A549 (cell line): ENCODE measurements at regions not wholly inside any gene's neighbourhood (a gene's known extent, or its start where the extent isn't known, plus 50 kb on each side); places are given as distances from the start of the nearest gene placed in this dataset.

Experiments used
- CHD4 ChIP-seq: fragments of 200-600 bp; sonication (generic); IDR thresholded peaks from 2 replicates; pipeline ENCODE4 v1.6.1; 2016; ENCODE audit warnings: antibody characterized with exemption, mild to moderate bottlenecking, borderline replicate concordance
- EP300 ChIP-seq, 2 experiments: fragments of >200 bp; sonication (Bioruptor Twin); formaldehyde crosslinking; IDR thresholded peaks; 2 replicates in 1 of 2; 3 replicates in 1 of 2; pipeline ENCODE4 v1.6.1; 2016 to 2017
- FOSL2 ChIP-seq, 2 experiments: fragments of 450-650 bp in 1 of 2; fragments of >200 bp in 1 of 2; sonication (Bioruptor Twin) in 1 of 2; formaldehyde crosslinking; IDR thresholded peaks; 2 replicates each; pipeline versions ENCODE4 v1.5.0 to v1.6.1; 2016 to 2020; ENCODE audit warnings: mild to moderate bottlenecking in 1 of 2, moderate library complexity in 1 of 2
- MYC ChIP-seq: IDR thresholded peaks from 2 replicates; pipeline ENCODE4 v1.6.1; 2012; ENCODE audit warnings: mild to moderate bottlenecking, inconsistent platforms, low read length, improper control_type of control experiment, borderline replicate concordance
- NR3C1 ChIP-seq: fragments of >200 bp; sonication (Bioruptor Twin); formaldehyde crosslinking; IDR thresholded peaks from 3 replicates; pipeline ENCODE4 v1.6.1; 2017
- POLR2A ChIP-seq: IDR thresholded peaks from 2 replicates; pipeline ENCODE4 v1.6.1; 2012; ENCODE audit warnings: mild to moderate bottlenecking, low read length
- POLR2AphosphoS2 ChIP-seq: conservative IDR thresholded peaks from 2 replicates; pipeline ENCODE4 v1.6.1; 2012; ENCODE audit warnings: low read length, improper control_type of control experiment, inconsistent platforms
- RAD21 ChIP-seq, 2 experiments: fragments of >200 bp in 1 of 2; sonication (Bioruptor Twin) in 1 of 2; formaldehyde crosslinking in 1 of 2; IDR thresholded peaks in 1 of 2; conservative IDR thresholded peaks in 1 of 2; 2 replicates in 1 of 2; 3 replicates in 1 of 2; pipeline ENCODE4 v1.6.1; 2012 to 2018; ENCODE audit warnings: inconsistent platforms in 1 of 2
- RNF2 ChIP-seq: fragments of 200-600 bp; sonication (generic); IDR thresholded peaks from 2 replicates; pipeline ENCODE4 v1.6.1; 2016; ENCODE audit warnings: low read depth, mild to moderate bottlenecking, antibody characterized with exemption, moderate library complexity, borderline replicate concordance
- TF ChIP-seq, protein P1 (sequence below): fragments of 200-600 bp; sonication (generic); IDR thresholded peaks from 2 replicates; pipeline ENCODE4 v1.6.1; 2016; ENCODE audit warnings: antibody characterized with exemption, mild to moderate bottlenecking, moderate library complexity
- TF ChIP-seq, protein P2 (sequence below): fragments of >200 bp; sonication (Bioruptor Twin); formaldehyde crosslinking; IDR thresholded peaks from 3 replicates; pipeline ENCODE4 v1.5.1; 2016
- TF ChIP-seq, protein P3 (sequence below): fragments of 450-650 bp; IDR thresholded peaks from 2 replicates; pipeline ENCODE4 v1.6.1; 2014; ENCODE audit warnings: antibody characterized with exemption
- TF ChIP-seq, protein P4 (sequence below): fragments of 150-350 bp; IDR thresholded peaks from 2 replicates; pipeline ENCODE4 v1.6.1; 2014; ENCODE audit warnings: low read depth, mild to moderate bottlenecking, low read length

DNA sequence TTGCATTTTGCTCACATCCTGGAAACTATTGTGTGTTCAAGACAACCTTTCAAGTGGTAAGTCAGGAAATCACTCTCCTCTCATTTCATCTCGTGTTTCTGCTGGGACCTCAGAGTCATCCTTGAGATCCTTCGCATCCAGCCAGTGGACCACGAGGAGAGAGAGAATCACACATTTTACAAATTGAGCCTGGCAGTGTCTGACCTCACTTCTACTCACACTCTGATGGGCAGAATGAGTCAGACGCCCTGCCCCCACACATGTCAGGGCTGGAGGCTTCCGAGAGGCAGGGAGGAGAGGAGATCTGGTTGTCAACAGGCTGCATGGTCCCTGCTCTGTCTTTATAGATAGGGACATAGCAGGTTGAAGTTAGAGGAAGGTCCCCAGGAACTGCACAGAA, 509.7 kb downstream of the AJAP1 start:
- TF ChIP-seq MYC (no peak), POLR2A (no peak), NR3C1 (no peak), EP300 (IDR thresholded peaks at IDR 0.05) (no peak), POLR2AphosphoS2 (no peak), CHD4 (no peak), RNF2 (no peak), FOSL2 (IDR thresholded peaks at IDR 0.05) (no peak), FOSL2 (CRISPR knock-in tag; IDR thresholded peaks at IDR 0.05) (no peak), RAD21 (conservative IDR thresholded peaks at IDR 0.05 in 1 of 2, IDR thresholded peaks at IDR 0.05 in 1 of 2) (no peak)
- TF ChIP-seq, protein P1, sequence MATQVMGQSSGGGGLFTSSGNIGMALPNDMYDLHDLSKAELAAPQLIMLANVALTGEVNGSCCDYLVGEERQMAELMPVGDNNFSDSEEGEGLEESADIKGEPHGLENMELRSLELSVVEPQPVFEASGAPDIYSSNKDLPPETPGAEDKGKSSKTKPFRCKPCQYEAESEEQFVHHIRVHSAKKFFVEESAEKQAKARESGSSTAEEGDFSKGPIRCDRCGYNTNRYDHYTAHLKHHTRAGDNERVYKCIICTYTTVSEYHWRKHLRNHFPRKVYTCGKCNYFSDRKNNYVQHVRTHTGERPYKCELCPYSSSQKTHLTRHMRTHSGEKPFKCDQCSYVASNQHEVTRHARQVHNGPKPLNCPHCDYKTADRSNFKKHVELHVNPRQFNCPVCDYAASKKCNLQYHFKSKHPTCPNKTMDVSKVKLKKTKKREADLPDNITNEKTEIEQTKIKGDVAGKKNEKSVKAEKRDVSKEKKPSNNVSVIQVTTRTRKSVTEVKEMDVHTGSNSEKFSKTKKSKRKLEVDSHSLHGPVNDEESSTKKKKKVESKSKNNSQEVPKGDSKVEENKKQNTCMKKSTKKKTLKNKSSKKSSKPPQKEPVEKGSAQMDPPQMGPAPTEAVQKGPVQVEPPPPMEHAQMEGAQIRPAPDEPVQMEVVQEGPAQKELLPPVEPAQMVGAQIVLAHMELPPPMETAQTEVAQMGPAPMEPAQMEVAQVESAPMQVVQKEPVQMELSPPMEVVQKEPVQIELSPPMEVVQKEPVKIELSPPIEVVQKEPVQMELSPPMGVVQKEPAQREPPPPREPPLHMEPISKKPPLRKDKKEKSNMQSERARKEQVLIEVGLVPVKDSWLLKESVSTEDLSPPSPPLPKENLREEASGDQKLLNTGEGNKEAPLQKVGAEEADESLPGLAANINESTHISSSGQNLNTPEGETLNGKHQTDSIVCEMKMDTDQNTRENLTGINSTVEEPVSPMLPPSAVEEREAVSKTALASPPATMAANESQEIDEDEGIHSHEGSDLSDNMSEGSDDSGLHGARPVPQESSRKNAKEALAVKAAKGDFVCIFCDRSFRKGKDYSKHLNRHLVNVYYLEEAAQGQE: no peak
- TF ChIP-seq, protein P2, sequence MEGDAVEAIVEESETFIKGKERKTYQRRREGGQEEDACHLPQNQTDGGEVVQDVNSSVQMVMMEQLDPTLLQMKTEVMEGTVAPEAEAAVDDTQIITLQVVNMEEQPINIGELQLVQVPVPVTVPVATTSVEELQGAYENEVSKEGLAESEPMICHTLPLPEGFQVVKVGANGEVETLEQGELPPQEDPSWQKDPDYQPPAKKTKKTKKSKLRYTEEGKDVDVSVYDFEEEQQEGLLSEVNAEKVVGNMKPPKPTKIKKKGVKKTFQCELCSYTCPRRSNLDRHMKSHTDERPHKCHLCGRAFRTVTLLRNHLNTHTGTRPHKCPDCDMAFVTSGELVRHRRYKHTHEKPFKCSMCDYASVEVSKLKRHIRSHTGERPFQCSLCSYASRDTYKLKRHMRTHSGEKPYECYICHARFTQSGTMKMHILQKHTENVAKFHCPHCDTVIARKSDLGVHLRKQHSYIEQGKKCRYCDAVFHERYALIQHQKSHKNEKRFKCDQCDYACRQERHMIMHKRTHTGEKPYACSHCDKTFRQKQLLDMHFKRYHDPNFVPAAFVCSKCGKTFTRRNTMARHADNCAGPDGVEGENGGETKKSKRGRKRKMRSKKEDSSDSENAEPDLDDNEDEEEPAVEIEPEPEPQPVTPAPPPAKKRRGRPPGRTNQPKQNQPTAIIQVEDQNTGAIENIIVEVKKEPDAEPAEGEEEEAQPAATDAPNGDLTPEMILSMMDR: no peak
- TF ChIP-seq, protein P3, sequence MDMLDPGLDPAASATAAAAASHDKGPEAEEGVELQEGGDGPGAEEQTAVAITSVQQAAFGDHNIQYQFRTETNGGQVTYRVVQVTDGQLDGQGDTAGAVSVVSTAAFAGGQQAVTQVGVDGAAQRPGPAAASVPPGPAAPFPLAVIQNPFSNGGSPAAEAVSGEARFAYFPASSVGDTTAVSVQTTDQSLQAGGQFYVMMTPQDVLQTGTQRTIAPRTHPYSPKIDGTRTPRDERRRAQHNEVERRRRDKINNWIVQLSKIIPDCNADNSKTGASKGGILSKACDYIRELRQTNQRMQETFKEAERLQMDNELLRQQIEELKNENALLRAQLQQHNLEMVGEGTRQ: no peak
- TF ChIP-seq, protein P4, sequence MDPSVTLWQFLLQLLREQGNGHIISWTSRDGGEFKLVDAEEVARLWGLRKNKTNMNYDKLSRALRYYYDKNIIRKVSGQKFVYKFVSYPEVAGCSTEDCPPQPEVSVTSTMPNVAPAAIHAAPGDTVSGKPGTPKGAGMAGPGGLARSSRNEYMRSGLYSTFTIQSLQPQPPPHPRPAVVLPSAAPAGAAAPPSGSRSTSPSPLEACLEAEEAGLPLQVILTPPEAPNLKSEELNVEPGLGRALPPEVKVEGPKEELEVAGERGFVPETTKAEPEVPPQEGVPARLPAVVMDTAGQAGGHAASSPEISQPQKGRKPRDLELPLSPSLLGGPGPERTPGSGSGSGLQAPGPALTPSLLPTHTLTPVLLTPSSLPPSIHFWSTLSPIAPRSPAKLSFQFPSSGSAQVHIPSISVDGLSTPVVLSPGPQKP: no peak
